SH-SY5Y (cell line): ENCODE measurements at regions not wholly inside any gene's neighbourhood (a gene's known extent, or its start where the extent isn't known, plus 50 kb on each side); places are given as distances from the start of the nearest gene placed in this dataset.

ENCODE experiments used
- GATA2 ChIP-seq: IDR thresholded peaks from 2 replicates; pipeline ENCODE4 v1.6.1; 2011; ENCODE audit warnings: mild to moderate bottlenecking, low read depth, low read length
- GATA3 ChIP-seq: IDR thresholded peaks from 2 replicates; pipeline ENCODE4 v1.6.1; 2011; ENCODE audit warnings: low read depth, mild to moderate bottlenecking, low read length, moderate library complexity

DNA sequence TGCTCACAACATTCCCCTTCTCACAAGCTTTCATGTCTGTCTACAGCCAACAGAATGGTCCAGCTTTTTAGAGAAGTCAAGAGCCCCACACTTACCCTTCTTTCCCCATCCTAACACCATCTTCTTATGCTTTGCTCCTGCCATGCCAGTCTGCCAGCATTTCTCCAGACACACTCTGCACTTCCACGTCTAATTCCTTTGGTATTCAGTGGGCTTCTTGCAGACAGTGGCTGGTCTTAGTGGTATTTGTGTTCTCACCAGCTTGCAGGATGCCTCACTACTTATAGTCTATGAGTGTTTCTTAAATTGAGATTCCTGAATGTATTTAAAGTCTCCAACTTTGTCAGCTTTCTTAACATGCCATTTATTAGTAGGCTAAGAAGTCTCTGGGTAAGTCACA, 154.4 kb downstream of the BBOX1 start:
- no peak for TF ChIP-seq GATA2
- TF ChIP-seq GATA3: no peak
